ENCODE measurements at regions not wholly inside any gene's neighbourhood (a gene's known extent, or its start where the extent isn't known, plus 50 kb on each side); places are given as distances from the start of the nearest gene placed in this dataset.
"Not testable (repeated sequence)": the region's sequence is repeated elsewhere in the genome, so short reads cannot be mapped to it uniquely, and the experiment has no call there.

DNA sequence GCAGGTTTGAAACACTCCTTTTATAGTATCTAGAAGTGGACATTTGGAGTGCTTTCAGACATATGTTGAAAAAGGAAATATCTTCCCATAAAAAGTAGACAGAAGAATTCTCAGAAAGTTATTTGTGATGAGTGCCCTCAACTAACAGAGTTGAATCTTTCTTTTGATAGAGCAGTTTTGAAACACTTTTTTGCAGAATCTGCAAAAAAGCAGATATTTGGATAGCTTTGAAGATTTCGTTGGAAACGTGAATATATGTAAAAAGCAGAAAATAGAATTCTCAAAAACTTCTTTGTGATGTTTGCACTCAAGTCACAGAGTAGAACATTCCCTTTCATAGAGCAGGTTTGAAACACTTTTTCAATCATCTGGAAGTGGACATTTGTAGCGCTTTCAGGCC, 676.4 kb upstream of the ZNF337 start:
- DNase-seq (ENCODE audit: low read depth) = peak; percentile 42

GRCh38 chr20:26354511-26354910, 657.9 kb upstream of the ZNF337 start:
- no peak for DNase-seq (ENCODE audit: low read depth)

DNA sequence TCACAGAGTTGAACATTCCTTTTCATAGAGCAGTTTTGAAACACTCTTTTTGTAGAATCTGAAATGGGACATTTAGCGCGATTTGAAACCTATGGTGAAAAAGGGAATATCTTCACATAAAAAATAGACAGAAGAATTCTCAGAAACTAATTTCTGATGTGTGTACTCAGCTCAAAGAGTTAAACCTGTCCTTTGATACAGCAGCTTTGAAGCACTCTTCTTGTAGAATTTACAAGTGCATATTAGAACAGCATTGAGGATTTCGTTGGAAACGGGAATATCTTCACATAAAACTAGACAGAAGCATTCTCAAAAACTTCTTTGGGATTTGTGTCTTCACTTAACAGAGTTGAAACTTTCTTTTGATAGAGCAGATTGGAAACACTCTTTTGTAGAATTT, 650.7 kb upstream of the ZNF337 start:
- DNase-seq (ENCODE audit: low read depth) = no peak

DNA sequence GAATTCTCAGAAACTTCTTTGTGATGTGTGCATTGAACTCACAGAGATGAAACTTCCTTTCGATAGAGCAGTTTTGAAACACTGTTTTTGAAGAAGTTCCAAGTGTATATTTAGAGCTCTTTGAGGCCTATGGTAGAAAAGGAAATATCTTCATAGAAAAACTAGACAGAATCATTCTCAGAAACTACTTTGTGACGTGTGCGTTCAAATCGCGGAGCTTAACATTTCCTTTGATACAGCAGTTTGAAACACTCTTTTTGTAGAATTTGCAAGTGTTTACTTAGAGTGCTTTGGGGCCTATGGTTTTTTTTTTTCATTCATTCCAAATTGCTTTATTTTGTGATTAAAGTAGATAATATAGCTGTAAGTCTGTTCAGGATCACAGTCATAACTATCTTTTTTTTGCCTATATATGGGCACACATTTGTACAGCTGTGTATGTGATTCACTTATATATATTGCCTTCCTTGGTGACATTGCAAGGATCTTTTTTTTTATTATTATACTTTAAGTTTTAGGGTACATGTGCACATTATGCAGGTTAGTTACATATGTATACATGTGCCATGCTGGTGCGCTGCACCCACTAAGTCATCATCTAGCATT, 643.9 kb upstream of the ZNF337 start:
- not testable (repeated sequence) for DNase-seq (ENCODE audit: low read depth)

- no peak for DNase-seq (ENCODE audit: low read depth)
Measured at GRCh38 chr20:26324177-26324576, 627.5 kb upstream of the ZNF337 start.

GRCh38 chr20:26315054-26315453, 618.4 kb upstream of the ZNF337 start:
- no peak for DNase-seq (ENCODE audit: low read depth)

DNA sequence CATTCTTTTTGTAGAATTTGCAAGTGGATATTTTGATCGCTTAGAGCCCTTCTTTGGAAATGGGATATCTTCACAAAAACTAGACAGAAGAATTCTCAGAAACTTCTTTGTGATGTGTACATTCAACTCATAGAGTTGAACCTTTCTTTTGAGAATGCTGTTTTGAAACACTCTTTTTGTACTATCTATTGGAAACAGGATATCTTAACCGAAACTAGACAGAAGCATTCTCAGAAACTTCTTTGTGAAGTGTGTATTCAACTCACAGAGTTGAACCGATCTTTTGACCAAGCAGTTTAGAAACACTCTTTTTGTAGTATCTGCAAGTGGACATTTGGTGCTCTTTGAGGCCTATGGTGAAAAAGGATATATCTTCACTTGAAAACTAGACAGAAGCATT, 613.1 kb upstream of the ZNF337 start:
- DNase-seq (ENCODE audit: low read depth) = not testable (repeated sequence)

- no peak for DNase-seq (ENCODE audit: low read depth)
Measured at GRCh38 chr20:26308961-26309360, 612.3 kb upstream of the ZNF337 start.

DNA sequence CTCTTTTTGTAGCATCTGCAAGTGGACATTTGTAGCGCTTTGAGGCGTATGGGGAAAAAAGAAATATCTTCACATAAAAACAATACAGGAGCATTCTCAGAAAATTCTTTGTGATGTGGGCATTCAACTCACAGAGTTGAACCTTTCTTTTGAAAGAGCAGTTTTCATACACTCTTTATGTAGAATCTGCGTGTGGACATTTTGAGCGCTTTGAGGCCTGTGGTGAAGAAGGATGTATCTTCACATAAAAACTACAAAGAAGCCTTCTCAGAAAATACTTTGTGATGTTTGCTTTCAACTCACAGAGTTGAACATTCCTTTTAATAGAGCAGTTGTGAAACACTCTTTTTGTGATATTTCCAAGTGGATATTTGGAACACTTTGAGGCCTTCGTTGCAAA, 598.4 kb upstream of the ZNF337 start:
- DNase-seq (ENCODE audit: low read depth) = no peak

DNA sequence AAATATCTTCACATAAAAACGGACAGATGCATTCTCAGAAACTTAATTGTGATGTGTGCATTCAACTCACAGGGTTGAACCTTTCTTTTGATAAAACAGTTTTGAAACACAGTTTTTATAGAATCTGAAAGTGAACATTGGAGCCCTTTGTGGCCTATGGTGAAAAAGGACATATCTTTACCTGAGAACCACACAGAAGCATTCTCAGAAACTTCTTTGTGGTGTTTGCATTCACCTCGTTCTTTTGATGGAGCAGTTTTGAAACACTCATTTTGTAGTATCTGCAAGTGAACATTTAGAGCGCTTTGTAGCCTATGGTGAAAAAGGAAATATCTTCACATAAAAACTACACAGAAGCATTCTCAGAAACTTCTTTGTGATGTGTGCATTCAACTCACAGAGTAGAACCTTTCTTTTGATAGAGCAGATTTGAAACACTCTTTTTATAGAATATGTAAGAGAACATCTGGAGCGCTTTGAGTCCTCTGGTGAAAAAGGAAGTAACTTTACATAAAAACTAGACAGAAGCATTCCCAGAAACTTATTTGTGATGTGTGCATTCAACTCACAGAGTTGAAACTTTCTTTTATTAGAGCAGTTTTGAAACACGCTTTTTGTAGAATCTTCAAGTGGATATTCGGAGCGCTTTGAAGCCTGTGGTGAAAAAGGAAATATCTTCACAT, 591.9 kb upstream of the ZNF337 start:
- not testable (repeated sequence) for DNase-seq (ENCODE audit: low read depth)

GRCh38 chr20:26279238-26279637, 582.6 kb upstream of the ZNF337 start:
- no peak for DNase-seq (ENCODE audit: low read depth)

DNA sequence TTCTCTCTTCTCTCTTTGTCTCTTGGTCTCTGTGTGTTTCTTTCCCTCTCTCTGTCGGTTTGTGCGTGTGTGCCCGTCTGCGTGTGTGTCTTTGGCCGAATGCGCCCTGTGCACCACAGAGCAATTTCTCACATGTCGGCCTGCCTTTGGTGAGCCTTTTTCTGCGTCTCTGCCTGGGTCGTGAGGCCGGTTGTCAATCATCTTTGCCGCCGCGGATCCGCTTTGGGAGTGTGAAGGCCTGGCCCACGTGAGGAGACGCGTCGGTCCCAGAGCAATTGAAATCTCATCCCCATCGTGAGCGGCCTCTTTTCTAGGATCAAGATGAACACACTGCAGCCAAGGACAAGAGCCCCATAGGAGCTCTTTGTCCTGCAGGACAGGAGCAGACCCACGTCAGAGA, 580.7 kb upstream of the ZNF337 start:
- DNase-seq (ENCODE audit: low read depth) = no peak

DNA sequence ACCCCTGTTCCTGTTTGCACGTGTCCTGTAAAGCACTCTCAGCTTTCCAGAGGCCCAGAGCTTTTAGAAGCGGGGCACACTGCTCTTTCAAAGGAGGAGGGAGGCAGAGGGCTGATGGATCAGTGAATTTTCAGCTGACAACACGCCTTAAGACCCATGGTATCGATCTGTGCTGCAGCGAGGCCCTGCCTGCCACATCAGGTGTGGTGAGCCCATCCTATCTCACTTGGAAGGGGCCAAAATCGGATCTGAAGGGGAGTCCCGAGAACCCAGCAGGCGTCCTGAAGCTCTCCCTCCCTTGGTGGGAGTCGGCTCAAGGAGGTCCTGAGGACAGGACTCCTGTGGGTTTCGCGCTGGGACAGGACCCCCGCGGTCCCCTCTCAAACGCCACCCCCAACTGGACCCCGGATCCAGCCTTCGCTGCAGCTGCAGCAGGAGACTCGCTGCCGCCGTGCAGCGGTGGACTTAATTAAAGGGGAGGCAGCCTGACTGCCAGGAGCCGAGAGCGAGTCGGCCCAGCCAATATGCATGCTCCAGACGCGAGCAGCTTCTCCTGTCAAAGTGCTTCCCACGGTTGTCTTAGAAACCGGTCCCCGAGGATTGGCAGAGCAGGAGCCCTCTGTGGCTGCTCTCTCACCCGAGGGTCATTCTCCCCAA, 580.0 kb upstream of the ZNF337 start:
- peak; percentile 29 for DNase-seq (ENCODE audit: low read depth)

DNA sequence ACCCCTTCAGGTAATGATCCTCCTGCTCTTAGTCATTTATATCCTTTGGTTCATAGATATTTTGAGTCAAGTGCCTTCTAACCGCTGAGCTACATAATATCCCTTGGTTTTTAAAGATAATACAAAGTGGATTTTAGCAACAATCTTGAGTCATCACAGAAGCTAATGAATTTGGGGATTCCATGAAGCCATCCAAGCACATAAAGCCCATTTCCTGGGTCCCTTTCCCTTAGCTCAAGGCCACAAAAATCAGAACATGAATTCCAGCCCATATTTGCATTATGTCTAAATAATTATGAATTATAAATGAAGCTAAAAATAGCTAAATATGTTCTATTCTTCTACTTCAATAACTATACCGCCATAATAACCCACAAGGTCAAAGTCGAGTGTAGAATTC, 572.1 kb upstream of the ZNF337 start:
- not testable (repeated sequence) for DNase-seq (ENCODE audit: low read depth)

- not testable (repeated sequence) for DNase-seq (ENCODE audit: low read depth)
Measured at GRCh38 chr20:26260925-26261324, 564.3 kb upstream of the ZNF337 start.

GRCh38 chr20:26252311-26252975, 555.8 kb upstream of the ZNF337 start:
- not testable (repeated sequence) for DNase-seq (ENCODE audit: low read depth)

DNA sequence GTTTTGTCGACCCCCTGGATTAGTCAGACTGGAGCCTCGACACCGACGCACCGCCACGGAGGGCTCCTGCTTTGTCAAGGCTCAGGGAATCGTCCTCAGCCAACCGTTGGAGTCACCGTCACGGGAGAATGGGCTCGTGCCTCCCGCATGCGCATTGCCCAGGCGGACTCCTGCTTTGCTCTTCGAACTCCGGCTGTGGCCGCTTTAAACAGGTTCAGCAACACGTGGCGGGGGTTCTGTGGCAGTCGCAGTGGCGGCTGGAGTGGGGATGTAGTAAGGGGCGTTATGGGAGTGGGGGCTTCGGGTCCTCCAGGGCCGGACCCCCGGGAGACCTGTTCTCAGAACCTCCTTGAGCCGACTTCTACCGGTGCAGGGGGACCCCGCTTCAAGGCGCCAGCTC, 554.7 kb upstream of the ZNF337 start:
- DNase-seq (ENCODE audit: low read depth) = not testable (repeated sequence)

DNA sequence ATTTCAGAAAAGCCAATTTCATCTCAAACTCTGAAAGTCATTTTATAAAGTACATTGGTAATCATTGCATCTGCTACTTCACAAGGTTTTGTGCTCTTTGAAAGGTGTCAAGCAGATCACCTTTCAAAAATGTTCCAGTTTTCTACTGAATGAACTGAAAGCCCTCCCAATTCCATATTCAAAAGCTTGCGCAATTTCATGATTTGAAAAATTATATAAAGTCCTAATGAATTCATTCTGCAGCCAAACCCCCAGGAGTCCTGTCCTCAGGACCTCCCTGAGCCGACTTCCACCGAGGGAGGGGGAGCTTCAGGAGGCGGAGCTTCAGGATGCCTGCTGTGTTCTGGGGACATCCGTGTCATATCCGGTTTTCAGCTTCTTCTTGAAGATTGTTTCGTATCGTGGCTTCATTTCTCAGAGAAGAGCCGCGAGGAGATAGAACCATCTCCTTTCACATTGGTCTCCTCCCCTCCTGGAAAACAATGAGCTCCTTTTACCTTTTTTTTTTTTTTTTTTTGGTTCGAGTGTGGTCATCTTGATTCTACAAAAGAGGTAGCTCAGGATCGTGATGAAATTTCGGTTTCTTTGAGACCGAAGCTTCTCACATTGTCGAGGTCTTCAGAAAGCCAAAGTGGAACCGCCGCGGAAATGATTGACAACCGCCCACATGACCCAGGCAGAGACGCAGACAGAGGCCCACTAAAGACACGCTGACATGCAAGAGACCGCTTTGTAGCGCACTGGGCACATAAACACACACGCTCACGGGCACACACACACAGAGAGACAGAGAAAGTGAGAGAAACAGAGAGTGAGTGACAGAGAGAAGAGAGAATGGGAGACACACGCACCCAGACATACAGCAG, 553.8 kb upstream of the ZNF337 start:
- DNase-seq (ENCODE audit: low read depth) = not testable (repeated sequence)

DNA sequence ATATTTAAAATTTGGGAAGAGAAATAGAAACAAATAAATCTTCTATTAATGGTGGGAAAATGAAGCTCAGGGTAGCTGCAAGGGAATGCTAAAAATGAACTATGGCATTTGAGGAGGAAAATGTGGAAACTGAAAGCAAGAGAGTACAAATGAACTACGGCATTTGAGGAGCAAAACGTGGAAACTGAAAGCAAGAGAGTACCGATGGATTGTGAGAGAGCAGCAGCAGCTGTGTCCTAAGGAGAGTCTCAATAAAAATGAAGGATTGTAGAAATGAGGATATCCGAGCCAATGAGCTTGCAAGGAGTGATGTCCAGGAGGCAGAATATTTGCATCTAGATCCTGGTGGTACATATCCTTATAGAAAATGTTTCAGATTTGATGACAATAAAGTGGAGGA, 547.1 kb upstream of the ZNF337 start:
- peak; percentile 9 for DNase-seq (ENCODE audit: low read depth)

DNA sequence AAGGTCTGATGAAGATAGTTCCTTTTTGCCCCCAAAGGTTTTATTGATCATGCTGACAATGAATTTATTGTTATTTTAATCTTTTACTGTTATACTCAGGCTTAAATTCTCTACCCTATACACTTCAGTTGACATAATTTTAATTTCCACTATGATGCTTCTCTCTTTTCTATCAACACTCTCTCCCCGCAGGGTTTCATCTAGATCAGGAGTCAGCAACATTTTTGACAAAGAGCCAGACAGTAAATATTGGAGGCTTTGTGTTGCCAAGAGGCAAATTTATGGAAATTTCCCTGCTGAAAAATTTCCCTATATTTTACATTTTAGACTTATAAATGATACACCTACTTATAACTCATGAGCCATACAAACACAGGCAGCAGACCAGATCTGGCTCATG, 524.0 kb upstream of the ZNF337 start:
- DNase-seq (ENCODE audit: low read depth) = peak; percentile 29

DNA sequence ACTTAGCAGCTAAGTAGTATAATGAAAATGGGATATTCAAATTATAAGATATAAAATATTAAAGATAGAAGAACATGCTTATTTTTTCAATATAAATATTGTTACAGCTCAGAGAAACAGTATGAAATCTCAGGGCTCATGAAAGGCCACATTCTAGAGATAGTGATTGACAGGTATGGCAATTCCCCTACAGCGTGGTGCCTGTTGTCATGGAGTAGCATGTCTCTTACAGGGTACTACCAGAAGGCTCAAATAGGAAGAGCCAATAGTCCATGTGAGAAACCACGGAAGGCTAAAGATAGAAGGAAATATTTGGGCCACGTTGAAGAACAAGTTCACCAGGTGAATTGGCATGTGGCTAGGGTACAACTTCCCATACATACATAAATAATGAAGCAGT, 522.9 kb upstream of the ZNF337 start:
- not testable (repeated sequence) for DNase-seq (ENCODE audit: low read depth)

DNA sequence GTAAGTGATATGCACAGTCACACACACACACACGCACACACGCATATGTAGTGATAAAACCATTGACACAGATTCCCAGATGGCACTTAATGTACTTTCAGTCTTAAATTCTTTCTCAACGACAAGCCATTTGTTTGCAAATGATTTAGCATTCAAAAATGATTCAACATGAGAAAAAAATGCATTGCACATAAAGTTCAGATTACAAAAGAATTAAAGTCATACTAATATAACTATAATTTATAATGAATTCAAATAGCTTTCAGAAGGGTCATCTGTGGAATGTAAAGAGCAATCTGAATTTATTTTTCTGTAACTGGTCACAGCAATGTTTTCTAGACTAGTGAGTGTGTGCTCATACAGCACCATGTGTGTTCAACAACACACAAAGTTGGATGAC, 521.6 kb upstream of the ZNF337 start:
- DNase-seq (ENCODE audit: low read depth) = peak; percentile 72

All from EH (cell line).